Hematopoietic multipotent progenitor cell treated with erythropoietin and hydrocortisone succinate and interleukin-3 and kit ligand, for 17 days (in vitro differentiated cells): ENCODE measurements at regions not wholly inside any gene's neighbourhood (a gene's known extent, or its start where the extent isn't known, plus 50 kb on each side); places are given as distances from the start of the nearest gene placed in this dataset.
"Not testable (repeated sequence)": the region's sequence is repeated elsewhere in the genome, so short reads cannot be mapped to it uniquely, and the experiment has no call there.

Experiments used
- DNase-seq: peaks from one replicate; pipeline ENCODE4 v3.0.0-alpha.2; 2015; ENCODE audit warnings: low spot score

DNA sequence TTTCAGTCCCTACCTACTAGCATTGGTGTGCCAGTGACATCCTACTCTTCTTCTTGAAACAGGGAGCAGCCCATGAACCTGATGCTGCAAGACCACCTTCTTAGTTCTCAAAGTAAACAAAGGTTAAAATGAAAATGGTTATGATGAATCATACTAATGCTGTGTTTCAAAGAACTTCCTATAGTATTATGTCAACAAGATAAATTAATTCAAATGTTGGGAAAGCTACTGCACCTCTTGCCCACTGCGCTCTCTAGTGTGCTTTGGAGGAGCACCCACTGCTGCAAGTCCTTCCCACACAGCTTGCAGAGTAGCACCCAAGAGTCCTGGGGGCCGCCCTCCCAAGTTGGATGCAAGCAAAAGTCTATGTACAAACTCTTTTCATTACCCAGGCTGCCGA is 81.1 kb downstream of the CD200R1L start:
- no peak for DNase-seq

- DNase-seq: no peak
Measured at GRCh38 chr3:112763258-112763657, 83.4 kb downstream of the CD200R1L start.

GRCh38 chr3:112761062-112761638 is 85.5 kb downstream of the CD200R1L start:
- DNase-seq: no peak

DNA sequence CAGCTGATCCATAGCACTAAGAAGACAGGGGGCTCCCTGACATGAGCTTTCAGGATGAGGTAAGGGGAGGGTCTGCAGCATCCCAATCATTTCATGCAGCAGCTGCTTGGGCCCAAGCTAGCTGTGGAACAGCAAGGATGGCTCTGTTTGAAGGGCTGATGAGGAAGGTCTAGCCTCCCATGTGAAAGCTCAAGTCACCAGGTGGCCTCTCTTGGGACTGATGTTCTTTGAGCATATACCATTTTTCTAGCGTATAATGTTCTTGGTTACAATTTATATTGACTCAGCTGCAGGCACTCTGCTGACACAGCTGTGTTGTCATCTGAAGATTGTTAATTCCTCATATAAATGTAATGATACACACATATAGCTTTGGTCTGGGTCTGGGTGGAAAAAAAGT is 87.0 kb downstream of the CD200R1L start:
- DNase-seq: no peak

DNA sequence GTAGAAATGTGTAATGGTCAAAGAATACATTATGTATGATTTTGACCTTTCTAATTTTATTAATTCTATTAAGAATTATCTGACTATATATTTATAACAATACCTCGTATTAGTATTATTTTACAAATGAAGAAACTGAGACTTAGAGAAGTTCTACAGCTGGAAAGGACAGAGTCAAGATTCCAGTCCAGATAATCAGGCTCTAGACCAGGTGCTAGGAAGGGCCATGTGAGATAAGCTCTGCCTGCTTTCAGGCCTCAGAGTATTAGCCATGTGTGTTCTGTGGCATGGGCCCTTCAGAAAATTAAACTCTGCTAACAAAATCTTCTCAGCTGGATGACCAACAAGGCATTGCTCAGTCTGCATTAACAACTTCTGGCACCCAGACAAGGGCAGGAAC is 87.5 kb downstream of the CD200R1L start:
- DNase-seq: no peak

GRCh38 chr3:112757197-112757596 is 89.5 kb downstream of the CD200R1L start:
- DNase-seq: no peak

GRCh38 chr3:112755845-112756613 is 90.6 kb downstream of the CD200R1L start:
- DNase-seq: no peak

DNA sequence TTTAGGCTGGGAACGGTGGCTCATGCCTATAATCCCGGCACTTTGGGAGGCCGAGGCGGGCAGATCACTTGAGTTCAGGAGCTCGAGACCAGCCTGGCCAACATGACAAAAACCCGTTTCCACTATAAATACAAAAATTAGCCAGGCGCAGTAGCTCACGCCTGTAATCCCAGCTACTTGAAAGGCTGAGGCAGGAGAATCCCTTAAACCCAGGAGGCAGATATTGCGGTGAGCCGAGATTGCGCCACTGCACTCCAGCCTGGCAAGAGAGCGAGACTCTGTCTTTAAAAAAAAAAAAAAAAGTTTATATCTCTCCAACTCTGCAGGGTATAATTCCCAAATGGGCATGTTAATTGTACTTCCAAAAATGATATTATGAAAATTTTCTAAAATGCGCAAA is 91.6 kb downstream of the CD200R1L start:
- DNase-seq: not testable (repeated sequence)

DNA sequence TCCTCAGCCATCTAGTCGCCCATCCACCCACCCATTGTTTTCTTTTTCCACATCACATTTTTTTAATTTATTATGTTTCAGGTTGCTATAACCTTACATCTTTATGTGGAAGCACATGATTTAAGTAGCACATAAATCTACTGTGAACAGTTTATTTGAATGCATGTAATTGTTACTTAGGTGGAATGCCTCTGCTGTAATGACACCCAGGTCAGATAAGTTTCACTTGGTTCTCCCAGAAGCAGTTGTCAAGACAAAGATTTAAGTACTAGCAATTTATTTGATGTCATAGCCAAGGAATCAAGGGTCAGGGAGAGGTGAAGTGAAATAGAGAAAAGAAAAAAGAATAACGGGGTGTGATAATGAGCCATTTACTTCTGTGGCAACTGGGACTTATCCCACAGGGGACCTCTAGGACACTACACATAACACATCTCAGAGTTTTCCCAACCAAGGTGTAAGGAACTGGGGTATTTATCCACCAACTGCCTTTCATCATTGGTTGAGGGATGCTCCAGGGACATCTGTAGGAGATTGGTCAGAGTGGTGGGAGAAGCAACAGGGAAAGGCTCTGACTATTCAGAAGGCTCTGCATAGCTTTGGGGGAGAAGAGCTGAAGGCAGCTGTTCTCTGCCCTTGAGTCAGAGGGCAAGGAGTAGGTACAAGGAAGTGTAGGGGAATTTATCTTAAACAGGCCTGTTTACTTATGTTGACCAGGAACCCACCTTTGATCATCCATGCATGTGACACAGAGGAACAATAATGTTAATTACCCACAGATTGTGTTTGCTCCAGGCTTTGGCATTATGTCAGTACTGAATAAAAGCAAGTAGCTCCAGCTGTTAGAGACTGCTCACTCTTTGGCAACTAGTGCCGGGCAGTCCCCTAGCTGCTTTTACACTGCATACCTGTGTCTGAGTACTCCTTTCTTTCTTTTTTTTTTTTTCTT is 94.8 kb downstream of the CD200R1L start:
- DNase-seq: no peak

GRCh38 chr3:112751061-112751460 is 95.6 kb downstream of the CD200R1L start:
- DNase-seq: no peak

DNA sequence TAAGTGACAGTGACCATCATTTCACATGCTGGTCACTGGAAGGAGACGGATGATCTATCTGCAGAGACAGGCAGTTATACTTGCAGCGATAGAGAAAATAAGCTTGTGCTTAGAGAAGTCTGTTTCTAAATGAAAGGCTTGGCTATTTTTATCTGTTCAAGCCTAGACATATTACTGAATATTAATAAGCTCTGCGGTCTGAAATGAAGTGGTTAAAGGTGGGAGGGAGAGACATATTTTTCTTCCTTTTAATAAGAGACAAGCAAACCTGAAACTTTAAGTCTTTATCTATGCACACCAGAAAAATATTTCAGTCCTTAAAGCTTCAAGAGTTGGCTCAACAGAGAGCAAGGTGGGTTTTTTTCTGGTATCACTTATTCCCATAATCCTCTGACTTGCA is 99.0 kb downstream of the CD200R1L start:
- DNase-seq: no peak

DNA sequence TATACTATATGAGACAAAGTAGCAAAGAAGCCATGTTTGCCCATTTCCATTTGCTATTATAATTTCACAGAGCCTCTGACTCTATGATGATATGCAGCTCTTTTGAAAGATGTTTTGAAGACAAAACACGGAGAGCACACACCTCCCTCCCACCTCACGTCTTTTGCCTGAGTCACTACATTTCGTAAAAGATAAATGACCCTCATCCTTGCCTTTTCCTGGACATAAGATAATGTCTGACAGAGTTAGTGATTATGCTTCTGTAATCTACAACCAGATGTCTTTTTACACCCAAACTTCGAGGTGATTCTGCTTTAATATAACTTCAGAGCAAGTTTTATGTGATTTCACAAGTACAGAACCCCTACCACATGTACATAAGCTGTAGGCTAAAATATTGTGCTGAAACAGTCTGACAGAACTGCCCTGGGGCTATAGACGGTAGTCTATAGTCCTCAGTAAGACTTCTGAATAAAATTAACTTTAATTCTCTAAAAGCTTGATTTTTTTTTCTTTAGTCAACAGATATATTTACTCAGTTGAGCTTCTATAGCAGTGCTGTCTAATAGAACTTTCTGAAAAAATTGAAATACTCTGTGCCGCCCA is 99.9 kb downstream of the CD200R1L start:
- DNase-seq: no peak

GRCh38 chr3:112745567-112746248 is 101.0 kb downstream of the CD200R1L start:
- DNase-seq: no peak

DNA sequence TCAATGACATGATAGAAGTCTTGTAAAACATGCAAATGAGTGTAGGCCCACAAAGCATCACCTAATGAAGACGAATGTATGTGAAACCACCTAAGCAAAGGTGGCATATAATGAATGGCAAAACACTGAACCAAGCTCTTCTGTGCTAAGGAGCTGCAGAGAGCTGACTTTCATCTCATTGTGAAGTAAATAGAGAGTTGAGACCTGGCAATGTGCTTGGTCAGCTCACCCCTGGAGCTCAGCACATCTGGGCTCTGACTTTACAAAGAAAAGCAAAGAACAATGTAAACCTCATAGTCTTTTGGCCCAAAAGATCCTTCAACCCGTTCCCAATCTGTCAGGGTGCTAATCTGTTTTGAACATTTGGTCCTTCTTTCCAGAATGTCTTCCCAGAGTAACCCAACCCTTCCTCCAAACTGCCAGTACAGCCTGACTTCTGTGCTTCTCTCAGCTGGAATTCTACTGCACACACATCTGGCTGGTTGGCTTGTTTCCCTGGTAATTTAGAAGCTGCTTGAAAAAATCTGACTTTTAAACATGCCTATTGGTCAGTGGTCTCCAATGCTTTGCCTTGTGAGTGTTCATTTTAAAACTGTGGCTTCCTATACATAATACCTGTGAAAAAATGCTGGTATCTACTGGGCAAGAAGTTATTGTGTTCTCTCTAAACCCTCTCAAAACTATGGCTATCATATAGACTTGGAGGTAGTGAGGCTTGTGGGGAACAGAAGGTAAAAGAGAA is 101.7 kb downstream of the CD200R1L start:
- DNase-seq: no peak

GRCh38 chr3:112744106-112744505 is 102.6 kb downstream of the CD200R1L start:
- no peak for DNase-seq

DNA sequence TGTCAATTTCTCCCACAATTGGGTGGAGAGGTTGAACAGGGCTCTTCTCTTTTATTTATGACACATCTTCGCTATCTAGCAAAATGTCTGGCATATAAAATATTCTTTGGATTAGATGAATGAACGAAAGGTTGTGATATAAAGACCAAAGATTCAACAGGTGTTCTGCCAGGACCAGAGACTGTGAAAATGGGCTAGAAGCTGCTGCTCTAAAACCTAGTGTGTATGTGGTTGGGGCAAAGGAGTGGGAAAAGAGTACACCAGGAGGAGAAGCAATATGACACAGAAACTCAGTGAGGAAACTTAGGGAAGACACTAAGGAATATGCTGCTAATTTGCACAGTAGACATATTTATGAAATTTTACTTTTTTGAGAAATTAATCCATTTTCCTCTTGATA is 102.0 kb upstream of the CCDC80 start:
- no peak for DNase-seq

- no peak for DNase-seq
Measured at GRCh38 chr3:112741983-112742382, 101.0 kb upstream of the CCDC80 start.

DNA sequence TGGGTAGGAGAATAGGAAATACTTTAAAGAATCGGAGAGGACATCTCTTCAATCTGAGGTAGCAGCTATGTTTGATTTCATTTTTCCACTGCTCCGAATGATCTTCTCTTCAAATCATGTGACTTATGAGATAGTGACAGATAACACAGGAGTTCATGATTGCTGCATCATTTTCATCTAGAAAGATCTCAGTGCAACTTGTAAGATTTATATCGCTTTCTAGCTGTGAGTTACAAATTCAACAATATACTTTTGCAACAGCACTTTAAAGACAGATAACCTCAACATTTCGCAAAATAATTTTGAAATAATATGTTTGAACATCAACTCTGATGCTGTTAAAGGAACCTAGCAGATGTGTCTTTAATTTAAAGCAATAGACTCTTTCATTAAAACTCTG is 99.9 kb upstream of the CCDC80 start:
- no peak for DNase-seq

DNA sequence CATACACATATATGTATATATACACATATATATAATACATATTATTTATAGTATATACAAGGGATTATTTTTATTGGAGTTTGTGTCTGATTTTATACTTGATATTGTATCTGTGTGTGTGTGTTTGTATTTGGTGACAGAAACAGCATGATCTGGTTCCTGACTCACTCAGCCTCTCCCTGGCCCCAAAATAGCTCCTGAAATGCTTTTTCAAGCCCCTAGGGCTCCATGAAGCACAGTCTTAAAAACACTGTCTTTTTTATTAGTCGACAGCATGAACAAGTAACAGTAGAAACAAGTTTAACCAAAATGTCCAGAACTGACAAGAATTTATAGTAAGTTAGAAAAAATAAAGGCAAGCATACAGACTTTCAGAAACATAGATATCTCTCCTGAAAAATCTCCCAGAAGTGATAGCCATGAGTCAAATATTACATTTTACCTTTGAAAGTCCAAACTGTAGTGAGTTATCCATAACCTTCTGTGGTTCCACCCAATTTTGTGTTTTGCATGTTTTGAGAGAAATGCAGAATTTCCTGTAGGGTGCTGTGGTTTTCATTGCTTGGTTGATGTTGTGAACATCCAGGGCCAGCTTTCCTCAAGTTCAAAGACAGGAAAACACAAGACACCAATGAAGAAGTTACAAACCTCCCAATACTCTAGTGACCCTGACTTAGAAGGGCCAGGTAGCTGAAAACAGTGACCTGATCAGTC is 98.5 kb upstream of the CCDC80 start:
- no peak for DNase-seq

- no peak for DNase-seq
Measured at GRCh38 chr3:112738366-112738765, 97.4 kb upstream of the CCDC80 start.
